HG03469 (cell line): ENCODE measurements at regions not wholly inside any gene's neighbourhood (a gene's known extent, or its start where the extent isn't known, plus 50 kb on each side); places are given as distances from the start of the nearest gene placed in this dataset.

Source experiments
- ATAC-seq: cut with Tn5 transposase; IDR thresholded peaks from one replicate; pipeline ENCODE4 v1.9.1; 2021; ENCODE audit warnings: mild to moderate bottlenecking, moderate library complexity, moderate number of reproducible peaks; ENCODE audit not compliant: unreplicated experiment

DNA sequence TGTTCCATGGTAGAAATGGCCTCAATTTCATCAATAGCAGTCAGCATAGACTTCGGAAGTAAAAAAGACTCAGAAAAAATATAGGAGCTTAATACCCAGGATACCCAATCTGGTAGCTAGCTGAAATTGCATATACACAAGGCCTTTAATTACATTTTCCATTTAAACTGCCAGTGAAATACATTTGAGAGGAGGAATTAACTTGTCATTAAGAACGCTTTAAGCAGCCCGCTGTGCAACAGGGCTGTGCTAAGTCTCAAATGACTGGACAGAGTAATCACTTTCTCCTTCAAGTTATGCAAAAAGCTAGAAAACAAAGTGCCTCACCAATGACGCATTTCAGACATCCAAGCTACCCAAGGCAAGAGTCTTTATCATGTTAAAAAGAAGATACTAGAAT lies 558.8 kb downstream of the MBD2 start:
- ATAC-seq: no peak

DNA sequence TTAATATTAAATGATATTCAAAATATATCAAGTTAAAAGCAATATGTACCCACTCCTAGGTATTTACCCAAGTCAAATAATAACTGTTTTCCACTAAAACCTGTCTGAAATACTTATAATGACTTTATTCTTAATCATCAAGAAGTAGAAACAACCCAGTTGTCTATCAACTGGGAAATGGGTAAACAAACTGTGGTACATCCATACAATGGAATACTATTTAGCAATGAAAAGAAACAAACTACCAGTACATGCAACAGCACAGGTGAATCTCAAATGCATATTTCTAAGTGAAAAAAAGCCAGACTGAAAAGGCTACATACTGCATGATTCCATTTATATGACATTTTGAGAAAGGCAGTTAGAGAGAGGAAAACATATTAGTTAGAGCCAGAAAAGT lies 559.9 kb downstream of the MBD2 start:
- no peak for ATAC-seq

DNA sequence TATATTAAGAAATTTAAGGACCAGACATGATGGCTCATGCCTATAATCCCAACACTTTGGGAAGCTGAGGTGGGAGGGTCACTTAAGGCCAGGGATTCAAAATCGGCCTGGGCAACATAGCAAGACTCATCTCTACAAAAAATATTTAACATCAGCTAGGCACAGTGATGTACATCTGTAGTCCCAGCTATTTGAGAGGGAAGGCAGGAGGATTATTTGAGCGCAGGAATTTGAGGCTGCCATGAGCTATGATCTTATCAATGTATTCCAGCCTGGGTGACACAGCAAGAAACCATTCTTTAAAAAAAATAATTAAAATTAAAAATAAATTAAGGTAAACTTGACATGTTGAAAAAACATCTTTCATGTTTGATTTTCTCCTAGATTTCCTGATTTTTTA lies 564.2 kb downstream of the MBD2 start:
- no peak for ATAC-seq

DNA sequence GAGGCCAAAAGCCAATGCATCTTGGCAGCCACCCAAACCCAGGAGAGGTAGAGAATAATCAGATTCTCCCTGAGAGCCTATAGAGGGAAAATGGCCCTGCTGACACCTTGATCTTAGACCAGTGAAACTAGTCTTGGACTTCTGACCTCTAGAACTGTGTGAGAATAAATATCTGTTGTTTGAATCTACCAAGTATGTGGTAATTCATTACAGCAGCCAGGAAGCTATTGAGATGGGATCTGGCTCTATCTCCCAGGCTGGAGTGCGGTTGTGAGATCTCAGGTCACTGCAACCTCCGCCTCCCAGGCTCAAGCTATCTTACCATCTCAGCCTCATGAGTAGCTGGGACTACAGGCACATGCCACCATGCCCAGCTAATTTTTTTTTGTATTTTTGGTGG lies 567.2 kb downstream of the MBD2 start:
- ATAC-seq: no peak

DNA sequence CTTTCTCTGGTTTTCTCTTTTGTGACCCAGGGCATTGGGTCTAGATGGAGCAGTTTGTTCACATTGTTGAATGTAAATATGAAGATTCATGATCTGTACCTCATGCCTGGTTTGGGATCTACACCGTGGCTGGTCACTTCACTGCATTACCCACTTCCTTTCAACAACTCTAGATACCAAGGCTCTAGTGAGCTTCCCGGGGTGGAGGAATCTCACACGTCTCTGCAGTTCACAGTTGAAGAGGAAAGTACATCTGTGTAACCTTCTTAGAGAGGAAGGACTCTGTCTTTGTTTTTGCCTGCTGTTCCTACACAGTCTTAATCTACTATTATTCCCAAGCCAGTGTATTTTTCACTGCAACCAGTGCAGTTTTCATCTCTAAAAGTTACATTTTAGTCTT lies 574.8 kb downstream of the MBD2 start:
- no peak for ATAC-seq

DNA sequence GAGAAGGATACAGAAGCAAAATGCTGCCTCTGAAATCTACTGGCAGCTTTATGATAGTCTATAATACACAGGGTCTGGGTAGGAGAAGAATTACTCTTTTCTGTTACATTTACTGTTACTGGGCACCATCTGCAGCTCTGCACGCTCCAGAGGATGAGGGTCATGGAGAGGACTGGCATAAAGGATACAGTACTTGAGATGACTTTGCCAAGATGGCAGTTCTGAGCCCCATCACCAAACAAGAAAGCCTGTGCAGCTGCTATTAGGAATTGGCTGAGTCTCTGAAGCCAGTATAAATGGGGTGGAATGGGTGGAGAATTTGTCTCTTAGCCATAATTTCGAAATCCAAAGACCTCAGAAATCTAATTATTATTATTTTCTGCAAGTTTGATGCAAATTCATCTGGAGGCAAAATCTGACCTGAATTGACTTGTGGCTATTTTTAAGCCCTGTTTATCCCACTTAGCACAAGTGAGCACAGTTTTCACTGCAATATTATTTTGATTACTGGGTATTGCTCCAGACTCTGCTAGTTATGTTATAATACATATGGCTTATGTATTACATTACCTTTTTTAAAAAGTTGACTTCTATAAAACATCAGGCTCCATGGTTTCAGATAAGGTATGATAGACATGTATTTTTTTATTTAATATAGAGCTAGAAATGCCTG lies 579.5 kb downstream of the MBD2 start:
- no peak for ATAC-seq

DNA sequence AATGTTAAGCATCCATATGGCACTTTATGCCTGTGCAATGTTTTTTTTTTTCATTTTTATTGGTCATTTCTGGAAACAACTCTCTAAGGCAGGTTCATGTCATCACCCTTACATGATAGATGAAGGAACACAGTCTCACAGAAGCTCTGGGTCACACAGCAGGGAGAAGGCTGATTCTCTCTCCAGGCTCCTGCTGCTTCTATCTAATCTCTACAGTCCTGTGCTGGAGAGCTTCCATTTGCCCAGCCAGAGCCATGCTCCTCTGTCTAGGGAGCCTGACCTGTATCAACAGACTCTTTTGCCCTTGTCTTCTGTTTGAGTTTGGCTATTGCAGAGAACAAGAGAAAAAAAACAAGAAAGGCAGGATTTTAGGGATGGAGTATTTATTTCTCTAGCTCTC lies 584.8 kb downstream of the MBD2 start:
- ATAC-seq: no peak

DNA sequence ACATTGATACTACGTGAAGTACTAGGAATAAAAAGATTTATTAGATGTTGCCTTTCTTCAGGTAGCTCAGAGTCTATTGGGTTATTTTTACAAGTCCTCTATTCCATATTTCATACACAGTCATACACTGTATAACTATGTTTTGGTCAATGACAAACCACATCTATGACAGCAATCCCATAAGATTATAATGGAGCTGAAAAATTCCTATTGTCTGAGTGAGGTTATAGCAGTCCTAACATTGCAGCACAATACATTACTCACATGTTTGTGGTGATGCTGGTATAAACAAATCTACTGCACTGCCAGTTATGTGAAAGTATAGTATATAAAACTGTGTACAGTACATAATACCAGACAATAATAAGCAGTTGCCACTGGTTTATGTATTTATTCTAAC lies 595.1 kb downstream of the MBD2 start:
- no peak for ATAC-seq

DNA sequence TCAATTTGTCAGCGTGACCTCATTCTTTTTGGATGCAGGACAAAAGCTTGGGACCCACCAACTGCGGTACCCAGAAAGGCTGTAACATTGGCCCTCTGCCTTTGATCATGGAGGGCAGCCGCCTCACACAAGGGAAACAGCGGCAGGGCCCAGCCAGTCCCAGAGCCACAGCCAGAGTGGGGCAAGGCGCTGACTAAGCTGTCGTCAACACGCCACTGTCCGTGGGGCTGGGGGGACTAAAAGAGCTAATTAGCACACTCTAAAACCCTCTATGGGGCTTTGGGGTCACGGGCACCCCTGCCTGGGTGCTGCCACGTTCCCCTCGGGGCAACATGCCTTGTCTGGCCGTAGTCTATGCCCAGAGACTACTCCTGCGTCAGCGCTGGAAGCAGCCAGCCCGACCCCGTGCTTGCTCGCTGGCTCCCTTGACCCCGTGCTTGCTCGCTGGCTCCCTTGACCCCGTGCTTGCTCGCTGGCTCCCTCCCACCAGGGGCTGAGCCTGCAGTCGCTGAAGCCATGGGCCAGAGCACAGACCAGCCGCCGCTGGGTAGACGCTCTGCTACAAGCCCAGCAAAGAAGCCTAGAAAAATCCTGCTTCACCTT lies 598.4 kb downstream of the MBD2 start:
- no peak for ATAC-seq

DNA sequence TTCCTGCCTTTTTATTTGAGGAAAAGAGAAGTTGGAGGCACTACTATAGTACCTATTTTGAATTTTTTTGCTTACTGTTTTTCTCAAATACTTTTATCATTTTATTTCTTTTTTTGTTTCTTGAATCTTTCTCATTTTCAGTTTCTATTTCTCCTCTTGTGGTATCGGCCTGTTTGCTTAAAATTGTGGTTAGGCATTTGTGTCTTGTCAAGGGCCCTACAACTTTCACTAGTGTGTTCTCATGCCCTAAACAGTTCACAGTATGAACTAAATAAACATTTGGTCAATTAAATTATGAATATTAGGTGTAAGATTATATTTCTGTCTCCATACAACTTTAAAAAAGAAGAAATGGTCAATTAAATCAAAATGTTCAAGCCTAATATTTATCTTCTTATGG lies 613.5 kb downstream of the MBD2 start:
- no peak for ATAC-seq

DNA sequence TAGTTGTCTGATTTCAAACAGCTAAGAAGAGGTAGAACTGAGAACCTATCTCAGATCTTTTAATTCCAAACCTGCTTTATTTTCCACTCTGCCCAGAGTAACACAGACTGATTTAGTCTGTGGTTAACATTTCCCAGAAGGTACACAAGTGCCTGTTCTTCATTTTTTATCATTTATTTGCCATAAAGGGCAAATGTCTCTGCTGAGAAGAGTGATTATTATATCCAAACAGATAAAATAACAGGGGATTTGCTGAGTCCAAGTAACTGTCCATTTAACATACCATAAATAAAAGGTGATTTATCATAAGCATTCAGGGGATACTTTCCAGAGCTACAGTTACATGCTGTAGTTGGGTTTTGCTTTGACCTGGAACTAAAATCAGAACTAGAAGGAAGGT lies 617.7 kb downstream of the MBD2 start:
- ATAC-seq: no peak

DNA sequence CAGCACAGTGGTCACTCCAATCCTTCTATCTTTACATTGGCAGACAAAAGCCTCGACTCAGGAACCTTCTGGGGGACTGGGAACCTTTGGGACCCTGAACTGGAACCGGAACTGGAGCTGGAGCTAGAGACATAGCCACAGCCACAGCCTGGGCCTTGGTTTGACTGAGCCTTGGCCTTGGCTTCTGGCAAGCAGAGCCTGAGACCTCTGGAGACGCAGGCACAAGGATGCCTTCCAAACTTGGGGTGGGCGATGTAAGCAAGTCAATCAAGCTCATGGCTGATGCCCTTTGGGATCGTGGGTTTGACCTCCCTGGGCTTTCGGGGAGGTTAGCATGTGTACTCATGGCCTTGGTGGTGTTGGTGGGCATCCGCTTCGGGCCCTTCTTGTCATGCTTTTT lies 619.3 kb downstream of the MBD2 start:
- ATAC-seq: no peak

DNA sequence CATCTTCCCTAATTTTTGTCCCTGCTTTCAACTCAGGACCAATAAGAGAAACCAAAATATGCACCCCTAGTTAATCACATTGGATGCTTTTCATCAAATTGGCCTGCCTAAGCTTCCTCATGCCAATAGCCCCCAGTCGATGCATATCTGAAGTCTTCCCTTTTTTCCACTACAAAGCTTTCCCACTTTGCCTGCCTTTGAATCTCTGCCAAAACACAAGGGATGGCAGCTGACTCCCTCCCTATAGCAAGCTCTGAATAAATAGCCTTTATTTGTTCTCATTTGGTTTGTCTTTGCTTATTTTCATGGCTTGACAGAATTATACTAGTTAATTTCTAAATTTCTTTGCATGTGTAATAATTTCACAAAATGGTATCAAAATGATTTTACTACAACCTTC lies 621.2 kb downstream of the MBD2 start:
- no peak for ATAC-seq

DNA sequence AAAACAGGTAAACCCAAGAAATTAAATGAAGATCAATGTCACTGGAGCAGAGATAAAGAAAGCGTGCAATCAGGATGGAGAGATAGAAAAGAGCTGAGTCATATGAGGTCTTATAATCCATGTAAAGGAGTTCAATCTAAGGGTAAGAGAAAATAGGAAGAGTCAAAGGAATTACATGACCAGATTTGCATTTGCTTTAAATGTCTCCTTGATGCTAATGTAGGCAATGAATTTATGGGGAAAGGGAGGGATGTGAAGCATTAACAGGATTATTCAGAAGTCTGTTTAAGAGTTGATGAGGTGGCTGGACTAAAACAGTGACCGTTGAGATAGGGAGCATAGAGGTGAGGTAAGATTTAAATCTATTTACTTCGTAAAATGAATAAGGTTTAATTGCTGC lies 623.1 kb downstream of the MBD2 start:
- no peak for ATAC-seq

DNA sequence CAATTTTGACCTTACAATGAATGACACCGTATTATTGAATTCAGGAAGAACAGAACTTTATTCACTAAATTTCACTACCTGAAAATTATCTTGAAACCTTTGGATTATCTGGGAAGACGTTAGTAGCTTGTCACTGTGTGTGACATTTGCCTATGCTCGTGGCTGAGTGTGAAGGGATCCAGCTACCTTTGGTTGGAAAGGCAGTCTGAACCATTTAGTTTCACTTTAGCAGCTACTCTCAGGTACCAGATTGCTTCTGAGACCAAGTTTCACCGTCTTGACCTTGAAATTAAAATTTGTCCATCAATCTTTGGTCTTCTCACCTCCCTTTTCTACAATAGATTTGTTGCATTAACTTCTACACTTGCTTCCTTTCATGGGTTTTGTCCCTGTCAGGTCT lies 637.5 kb downstream of the MBD2 start:
- ATAC-seq: no peak
